NOMO-1 treated with dmso at 0.1 percent for 144 hours (cell line): ENCODE measurements at regions not wholly inside any gene's neighbourhood (a gene's known extent, or its start where the extent isn't known, plus 50 kb on each side); places are given as distances from the start of the nearest gene placed in this dataset.
"Not testable (repeated sequence)": the region's sequence is repeated elsewhere in the genome, so short reads cannot be mapped to it uniquely, and the experiment has no call there.

Experiments
- DNase-seq: peaks from one replicate; lab custom pipeline; 2025; ENCODE audit not compliant: unreplicated experiment; lab: John Stamatoyannopoulos, UW

DNA sequence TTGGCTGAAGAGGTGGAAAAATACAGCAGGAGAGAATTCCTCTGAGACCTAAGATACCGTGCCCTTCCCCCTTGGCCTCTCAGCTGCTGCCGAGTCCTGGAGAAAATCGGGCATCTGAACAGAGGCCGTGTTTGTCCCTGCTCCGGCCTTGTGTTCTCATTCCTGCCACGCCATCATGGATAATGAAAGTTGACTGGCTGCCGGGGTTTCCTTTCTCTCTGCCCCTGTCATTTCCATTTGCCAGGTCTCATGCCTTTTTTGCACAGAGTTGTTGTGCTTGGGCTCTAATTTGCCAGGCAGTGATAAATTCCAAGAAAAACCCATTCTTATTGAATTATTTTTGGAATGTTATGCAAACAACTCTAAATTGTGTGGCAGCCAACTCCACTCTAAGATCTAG is 496.9 kb upstream of the TNP1 start:
- DNase-seq: no peak

DNA sequence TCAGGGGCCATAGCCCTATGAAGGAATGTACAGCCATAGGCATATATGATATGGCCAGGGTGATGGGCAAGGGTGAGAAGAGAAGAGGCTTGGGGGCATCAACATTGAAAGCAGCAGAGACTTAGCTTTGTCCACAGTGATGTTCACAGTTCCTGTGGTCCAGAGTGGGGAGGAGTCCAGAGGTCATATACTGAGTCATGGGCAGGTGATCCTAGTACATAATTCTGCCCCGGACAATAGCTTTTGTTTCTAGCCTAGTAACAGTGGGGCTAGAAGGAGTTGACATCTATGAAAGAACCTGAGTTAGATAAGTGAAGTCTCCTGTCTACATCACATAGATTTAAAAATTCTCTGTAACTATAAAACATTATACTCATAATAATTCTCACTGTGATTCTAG is 496.3 kb upstream of the TNP1 start:
- no peak for DNase-seq

DNA sequence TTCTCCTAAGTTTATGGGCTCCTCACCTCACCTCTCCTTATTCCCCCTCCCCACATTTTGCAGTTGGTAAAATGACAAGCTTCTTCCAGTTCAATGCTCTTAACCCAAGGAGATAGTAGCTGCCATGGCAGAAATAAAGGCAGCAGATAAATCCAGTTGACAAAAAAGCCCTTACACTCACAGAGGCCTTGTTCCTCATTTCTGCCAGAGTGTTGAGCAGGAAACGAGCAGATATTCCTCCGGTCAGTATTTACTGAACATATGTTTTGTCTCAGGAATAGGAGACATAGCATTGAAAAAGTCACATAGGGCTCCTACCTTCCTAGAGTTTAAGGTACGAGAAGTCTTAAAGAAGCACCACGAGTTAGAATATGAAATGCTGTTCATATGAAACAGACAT is 493.7 kb upstream of the TNP1 start:
- peak; percentile 18 for DNase-seq

DNA sequence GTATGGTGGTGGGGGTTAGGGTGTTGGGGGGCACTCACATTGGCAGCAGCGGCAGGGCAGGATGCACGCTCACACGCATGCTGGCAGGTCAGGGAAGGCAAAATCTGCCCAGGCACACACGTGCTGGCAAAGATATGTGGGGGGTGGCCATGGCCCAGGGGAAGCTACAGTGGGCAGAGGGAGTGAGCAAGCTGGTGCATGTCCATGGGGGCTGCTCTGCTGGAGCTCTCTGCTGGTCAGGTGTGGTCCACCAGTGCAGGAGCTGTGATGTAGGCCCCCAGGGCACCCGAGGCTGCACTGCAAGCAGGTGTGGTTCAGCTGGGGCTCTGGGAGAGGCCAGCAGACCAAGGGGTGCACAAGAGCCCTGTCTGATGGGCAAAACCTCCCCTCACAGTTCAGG is 491.5 kb upstream of the TNP1 start:
- DNase-seq: no peak

DNA sequence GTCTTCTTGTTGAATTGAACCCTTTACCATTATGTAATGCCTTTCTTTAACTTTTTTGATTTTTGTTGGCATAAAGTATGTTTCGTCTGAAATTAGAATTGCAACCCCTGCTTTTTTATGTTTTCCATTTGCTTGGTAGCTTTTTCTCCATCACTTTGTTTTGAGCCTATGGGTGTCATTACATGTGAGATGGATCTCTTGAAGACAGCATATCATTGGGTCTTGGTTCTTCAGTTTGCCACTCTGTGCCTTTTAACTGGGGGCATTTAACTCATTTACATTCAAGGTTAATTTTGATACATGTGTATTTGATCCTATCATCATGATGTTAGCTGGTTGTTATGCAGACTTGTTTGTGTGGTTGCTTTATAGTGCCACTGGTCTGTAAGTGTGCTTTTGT is 489.4 kb upstream of the TNP1 start:
- no peak for DNase-seq

DNA sequence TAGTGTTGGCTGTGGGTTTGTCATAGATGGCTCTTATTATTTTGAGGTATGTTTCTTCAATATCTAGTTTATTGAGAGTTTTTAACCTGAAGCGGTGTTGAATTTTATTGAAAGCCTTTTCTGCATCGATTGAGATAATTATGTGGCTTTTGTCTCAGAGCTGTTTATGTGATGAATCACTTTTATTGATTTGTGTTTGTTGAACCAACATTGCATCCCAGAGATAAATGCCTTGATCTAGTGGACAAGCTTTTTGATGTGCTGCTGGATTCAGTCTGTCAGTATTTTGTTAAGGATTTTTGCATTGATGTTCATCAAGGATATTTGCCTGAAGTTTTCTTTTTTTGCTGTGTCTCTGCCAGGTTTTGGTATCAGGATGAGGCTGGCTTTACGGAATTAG is 487.8 kb upstream of the TNP1 start:
- DNase-seq: not testable (repeated sequence)

DNA sequence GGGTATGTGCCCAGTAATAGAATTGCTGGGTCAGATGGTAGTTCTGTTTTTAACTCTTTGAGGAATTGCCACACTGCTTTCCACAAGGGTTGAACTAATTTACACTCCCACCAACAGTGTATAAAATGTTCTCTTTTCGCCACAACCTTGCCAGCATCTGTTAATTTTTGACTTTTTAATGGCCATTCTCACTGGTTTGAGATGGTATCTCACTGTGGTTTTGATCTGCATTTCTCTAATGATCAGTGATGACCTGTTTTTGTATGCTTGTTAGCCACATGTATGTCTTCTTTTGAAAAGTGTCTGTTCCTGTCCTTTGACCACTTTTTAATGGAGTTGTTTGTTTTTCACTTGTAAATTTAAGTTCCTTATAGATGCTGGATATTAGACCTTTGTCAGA is 486.2 kb upstream of the TNP1 start:
- not testable (repeated sequence) for DNase-seq

DNA sequence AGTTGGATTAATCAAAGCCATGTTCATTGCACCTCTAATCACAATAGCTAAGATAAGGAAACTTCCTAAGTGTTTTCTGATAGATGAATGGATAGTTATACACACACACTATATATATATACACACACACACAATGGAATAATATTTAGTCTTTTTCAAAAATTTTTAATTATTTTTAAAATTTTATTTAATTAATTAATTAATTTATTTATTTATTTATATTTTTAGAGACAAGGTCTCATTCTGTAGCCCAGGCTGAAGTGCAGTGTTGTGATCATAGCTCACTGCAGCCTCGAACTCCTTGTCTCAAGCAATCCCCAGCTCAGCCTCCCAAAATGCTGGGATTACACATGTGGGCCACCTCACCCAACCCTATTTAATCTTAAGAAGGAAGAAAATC is 481.0 kb upstream of the TNP1 start:
- DNase-seq: no peak

DNA sequence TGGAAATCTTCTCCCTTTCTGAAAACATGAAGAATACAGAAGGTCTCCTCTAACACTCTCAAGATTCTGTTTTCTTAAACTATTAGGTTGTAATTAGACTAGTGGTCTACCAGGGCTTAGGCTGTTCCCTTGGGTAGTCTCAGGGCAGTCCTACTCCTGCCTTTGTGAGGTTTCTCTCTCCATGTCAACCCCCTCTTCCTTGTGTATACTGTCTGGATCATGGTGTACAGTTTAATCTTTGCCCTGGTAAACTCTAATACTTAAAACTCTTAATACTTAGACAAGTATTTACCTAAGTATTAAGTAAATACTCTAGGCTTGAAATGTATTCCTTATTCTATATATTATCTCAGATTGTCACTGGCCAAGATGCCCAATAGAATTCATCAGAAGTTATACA is 480.3 kb upstream of the TNP1 start:
- DNase-seq: no peak

DNA sequence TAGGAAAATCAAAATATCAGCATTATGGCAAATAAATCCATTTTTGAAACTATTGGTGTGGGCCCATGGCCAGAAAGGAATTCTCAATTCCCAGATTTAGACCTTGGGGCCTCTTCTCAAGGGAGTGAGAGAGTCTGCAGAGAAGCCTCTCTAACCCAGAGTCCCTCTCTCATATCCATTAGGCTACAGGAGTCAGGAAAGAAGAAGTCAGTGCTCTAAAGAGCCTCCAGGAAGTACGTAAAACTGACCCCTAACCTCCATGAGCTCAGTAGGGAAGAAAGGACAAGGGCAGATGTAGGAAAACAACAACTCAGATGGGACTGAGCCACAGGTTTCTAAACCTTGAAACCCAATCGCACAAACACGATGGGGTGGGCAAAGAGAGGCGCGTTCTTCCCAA is 479.9 kb upstream of the TNP1 start:
- no peak for DNase-seq

DNA sequence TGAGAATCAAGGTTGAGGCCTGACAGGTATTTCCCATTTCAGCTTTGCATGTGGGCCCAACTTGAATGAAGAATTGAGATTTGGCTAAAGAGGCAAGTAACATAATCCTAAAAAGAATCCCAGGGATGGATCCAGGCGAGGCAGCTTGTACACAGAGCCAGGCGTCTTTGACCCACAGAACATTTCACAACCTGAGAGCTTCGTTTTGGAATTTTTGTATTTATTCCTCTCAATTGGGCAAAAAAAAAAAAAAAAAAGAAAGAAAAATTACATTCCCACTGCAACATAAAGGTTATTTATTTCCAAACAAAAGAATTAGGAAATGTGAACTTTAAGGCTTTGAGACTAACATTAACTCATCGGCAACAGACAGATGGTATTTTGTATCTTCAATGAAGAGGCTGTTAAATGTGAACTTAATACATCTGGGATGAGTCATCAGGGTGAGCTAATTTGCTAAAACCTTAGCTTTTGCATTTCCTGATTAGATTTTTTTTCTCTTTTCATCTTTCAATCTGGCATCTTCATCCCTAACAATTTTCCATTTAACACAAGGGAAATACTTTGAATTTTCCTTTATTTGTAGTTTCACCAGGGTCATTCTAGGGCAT is 478.5 kb upstream of the TNP1 start:
- no peak for DNase-seq

DNA sequence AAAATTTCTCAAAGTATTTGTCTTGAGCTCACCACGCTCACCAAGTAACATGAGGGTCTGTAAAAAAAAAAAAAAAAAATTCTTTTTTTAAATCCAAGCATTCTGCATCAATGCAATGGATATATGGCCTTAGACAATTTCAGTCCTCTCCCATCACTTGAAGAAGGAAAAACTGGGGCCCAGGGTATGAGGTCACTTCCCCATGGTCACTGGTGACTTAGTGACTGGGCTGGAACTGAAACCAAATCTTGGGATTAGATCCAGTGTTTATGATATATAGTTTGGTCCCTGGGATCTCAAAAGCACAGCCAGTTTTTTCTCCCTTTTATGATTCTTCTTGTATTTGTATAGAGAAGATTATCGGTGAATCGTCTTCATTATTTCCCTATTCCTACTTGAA is 477.9 kb upstream of the TNP1 start:
- no peak for DNase-seq

DNA sequence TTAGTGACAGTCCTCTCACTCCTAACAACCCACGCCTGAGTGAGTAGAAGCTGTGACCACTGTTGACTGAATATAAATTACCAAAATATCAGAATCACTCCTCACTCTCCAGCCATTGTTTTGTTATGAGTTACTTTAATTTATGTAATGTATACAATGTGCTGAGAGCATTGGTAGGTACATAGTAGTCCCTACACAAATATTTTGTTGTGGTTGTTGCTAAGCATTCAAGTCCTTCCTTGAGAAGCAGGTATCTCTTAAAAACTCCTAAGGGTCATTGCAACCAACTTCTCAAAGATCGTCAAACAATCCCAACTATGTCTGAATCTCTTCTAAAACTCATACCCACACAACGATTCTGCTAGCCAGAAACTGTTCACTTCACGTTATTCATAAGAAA is 476.8 kb upstream of the TNP1 start:
- no peak for DNase-seq

DNA sequence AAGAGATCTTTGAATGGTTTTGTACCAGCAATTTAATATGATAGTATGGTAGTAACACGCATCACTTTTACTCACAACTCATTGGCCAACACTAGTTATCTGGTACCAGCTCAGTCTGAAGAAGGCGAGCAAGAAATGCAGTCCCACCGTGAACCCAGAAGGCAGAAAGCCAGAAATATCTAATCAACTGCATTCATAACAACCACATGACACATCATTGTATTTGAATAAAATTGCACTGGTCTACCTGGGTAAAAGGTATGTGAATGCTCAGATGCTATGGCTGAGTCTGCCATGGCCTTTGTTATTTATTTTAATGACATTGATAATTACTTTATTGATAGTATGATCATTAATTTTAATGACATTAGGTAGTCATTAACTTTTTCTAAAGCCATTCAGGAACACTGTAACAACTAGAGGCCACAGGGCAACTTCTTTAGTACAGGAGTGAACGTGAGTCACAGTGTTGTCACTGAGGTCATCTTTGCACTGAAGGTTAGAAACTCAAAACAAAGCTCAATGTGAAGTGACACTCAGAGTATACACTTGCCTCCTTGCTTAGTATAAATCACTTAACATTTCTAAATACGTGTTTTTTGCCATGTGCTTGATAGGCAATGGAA is 475.6 kb upstream of the TNP1 start:
- no peak for DNase-seq

DNA sequence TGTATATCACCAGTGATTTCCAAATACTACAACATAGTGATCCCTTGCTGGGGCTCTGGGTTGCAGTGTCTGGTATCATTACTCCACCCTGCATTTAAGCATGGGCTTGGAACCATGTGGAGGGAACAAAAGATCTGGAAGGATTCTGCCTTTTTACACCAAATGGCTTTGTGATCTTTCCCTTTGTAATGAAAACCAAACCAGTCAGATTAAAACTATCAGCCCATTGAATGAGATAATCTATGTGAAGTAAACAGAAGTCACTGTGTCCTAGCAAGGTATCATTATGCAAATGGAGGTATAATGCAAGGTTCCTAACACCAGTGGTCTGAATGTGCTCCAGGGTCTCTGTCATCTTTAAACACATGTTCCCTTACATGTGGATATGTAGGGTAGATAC is 474.7 kb upstream of the TNP1 start:
- no peak for DNase-seq

DNA sequence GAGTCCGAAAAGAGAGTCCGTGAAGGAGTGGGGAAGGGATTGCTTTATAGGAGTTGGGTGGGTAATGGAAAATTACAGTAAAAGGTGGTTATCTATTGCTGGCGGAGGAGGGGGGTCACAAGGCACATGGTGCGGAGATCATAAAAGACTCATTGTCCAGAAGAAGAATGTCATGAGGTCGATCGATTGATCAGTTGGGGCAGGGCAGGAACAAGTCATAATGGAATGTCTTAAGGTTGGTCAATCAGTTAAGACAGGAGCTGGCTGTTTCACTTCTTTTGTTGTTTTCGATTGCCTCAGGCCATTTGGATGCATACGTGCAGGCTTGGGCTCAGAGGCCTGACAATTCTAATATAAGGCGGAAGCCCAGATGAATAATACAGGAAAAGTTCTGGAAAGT is 473.0 kb upstream of the TNP1 start:
- no peak for DNase-seq

DNA sequence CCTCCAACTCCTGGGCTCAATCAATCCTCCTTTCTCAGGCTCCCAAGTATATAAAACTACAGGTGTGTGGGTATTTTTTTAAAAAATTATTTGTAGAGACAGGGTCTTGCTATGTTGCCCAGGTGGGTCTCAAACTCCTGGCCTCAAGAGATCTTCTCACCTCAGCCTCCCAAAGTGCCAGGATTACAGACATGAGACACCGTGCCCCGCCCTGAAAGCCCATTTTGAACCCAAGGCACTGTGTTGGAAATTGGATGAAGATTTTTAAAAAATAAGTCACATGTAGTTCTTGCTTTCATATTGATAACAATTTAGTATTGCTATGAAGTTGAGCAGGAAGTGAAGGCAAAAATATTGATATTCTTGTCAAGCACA is 472.5 kb upstream of the TNP1 start:
- no peak for DNase-seq

DNA sequence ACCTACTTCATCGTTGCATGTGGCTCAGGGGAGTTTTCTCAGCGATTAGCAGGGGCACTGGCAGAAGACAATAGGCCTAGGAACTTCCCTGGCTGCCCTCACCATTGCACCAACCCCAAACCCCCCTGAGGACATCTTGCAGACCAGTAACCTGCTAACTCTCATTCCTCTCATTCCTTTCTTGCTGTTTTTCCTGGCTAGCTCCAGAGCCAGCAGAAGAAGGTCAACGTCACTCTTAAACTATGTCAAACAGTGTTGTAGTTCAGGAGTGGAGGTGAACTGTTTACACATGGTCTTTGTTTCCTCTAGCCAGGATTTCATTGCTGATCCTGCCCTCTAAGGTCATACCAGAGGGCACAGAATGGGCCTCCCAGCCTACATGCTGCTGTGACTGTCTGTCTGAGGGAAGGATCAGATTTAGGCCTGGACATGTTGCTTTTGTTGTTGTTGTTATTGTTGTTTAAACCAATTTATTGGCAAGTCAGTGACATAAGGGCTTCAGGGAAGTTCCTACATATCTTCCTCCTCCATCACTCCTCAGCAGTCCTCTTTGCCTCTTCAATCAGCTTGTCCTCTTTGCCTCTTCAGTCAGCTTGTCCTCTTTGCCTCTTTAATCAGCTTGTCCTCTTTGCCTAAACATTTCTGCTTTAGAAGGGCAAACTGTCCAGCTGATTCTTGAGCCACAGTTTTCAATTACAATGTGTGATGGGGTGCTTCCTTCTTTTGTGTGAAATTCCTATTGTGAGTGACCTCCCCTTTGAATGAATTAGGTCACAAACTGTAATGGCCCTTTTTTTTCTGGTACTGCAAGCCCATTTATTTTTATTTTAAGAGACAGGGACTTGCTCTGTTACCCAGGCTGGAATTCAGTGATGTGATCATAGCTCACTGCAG is 471.9 kb upstream of the TNP1 start:
- DNase-seq: no peak

DNA sequence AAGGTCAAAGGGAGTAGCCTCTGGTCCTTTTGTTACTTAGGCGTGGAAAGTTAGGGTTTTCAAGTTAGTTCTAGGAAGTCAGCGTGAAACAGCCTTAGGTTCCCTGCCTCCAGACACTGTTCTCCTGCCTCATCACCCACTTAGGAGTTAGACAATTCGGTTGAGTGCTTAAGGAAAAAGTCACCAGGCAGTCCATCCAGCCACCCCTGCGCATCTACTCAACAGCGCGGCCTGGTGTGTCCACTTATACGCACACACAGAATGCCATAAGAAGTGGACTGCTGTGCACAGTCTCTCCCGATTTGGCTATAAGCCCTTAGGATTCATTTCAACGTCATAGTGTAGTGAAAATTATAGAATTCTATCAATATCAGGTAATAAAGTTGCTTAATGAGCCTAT is 470.8 kb upstream of the TNP1 start:
- DNase-seq: no peak

DNA sequence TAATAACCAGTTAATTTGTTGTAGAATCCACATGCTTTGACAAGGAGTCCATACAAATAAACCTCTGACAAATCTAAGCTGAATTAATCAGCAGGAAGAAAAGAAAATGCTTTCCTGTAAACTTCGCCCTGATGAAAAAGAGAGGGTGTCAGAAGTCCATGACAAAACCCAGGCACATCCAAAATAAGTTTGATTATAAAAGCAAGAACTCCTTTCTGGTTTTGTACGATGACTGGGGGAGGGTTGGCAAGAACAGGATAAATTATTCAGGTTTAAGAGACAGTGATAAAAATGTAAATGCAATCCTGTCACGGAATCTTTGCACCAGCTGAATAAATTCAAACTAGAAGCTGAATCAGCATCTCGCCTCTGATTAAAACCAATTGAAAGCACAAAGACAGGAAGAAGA is 469.2 kb upstream of the TNP1 start:
- DNase-seq: no peak

DNA sequence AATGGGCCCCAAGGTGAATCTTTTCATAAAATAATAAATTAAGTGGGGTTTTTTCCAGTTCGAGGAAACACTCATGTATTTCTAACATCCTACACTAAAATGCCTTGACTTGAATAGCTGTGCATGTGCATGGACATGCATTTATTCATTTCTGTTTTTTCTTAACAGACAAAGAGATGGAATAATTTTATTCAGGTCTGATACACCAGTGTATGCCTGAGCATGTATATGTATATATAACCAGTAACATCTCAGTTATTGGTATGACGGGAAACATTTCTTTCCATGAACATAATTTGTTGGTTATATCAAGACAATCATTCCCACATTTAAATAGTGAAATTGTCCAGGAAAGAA is 468.7 kb upstream of the TNP1 start:
- no peak for DNase-seq

DNA sequence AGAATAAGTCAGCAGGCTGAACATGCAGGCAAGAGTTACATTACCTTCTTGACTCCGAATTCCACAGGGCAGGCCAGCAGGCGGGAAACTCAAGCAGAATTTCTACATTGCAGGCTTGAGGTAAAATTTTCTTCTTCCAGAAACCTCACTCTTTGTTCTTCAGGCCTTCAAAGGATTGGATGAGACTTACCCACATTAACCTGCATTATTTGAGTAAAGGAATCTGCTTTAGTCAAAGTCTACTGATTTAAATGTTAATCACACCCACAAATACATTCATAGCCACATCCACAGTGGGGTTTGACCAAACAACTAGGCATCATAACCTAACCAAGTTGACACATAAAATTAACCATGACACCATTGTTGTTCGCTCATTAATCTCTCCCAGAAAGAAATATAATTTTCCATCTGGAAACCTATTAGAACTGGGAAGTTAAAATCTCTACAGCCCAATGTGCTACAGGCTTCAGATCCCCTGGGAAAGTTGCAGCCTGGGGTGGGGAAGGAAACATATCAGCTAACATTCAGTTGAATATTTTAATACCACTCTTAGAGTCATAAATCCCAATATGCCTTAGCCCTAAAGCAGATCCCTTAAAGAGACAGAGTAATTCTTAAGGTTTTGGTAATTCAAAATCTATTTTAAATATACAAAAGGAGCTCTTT is 468.2 kb upstream of the TNP1 start:
- DNase-seq: no peak
